B cell (primary cell): ENCODE measurements at regions not wholly inside any gene's neighbourhood (a gene's known extent, or its start where the extent isn't known, plus 50 kb on each side); places are given as distances from the start of the nearest gene placed in this dataset.

ENCODE experiments used
- EZH2 ChIP-seq: IDR thresholded peaks from 2 replicates; pipeline ENCODE4 v1.6.1; 2012; ENCODE audit warnings: borderline replicate concordance, low read depth, mild to moderate bottlenecking, moderate library complexity, low read length; ENCODE audit not compliant: insufficient read depth, poor library complexity, severe bottlenecking
- TF ChIP-seq, protein P1 (sequence below): fragments of 200-600 bp; IDR thresholded peaks from one replicate; pipeline ENCODE4 v1.8.0; 2022; ENCODE audit warnings: antibody characterized with exemption, mild to moderate bottlenecking

DNA sequence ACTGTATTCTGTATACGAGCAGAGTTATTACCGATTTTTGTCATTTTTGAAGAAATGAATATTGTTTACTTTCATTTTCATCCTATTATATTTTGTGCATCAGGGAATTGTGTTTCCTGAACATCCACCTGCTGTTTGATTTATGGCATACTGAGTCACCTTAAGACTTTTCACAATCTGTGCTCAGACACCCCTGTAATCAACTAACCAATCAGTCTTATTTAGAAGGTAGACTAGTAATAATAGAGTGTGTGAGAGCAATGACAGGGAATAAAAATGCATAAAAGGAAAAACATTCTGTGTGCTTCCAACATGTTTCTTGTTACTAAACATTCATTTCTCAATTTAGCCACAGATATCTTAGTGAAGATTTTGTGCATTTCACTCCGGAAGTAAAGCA lies 1413.6 kb upstream of the ACO1 start:
- no peak for TF ChIP-seq EZH2
- TF ChIP-seq, protein P1, sequence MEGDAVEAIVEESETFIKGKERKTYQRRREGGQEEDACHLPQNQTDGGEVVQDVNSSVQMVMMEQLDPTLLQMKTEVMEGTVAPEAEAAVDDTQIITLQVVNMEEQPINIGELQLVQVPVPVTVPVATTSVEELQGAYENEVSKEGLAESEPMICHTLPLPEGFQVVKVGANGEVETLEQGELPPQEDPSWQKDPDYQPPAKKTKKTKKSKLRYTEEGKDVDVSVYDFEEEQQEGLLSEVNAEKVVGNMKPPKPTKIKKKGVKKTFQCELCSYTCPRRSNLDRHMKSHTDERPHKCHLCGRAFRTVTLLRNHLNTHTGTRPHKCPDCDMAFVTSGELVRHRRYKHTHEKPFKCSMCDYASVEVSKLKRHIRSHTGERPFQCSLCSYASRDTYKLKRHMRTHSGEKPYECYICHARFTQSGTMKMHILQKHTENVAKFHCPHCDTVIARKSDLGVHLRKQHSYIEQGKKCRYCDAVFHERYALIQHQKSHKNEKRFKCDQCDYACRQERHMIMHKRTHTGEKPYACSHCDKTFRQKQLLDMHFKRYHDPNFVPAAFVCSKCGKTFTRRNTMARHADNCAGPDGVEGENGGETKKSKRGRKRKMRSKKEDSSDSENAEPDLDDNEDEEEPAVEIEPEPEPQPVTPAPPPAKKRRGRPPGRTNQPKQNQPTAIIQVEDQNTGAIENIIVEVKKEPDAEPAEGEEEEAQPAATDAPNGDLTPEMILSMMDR = no peak
